ENCODE measurements at regions not wholly inside any gene's neighbourhood (a gene's known extent, or its start where the extent isn't known, plus 50 kb on each side); places are given as distances from the start of the nearest gene placed in this dataset.

- peak; percentile 43 for DNase-seq
These were observed 69.9 kb upstream of the CNTN1 start for GRCh38 chr12:40622246-40622838.

- no peak for DNase-seq
These were observed 60.1 kb upstream of the CNTN1 start for GRCh38 chr12:40632171-40632570.

GRCh38 chr12:40632933-40633332, 59.3 kb upstream of the CNTN1 start:
- no peak for DNase-seq

- DNase-seq: no peak
These were observed 57.6 kb upstream of the CNTN1 start for GRCh38 chr12:40634517-40635131.

GRCh38 chr12:40635141-40635731, 57.0 kb upstream of the CNTN1 start:
- no peak for DNase-seq
